SHP77 (cell line): ENCODE measurements at regions not wholly inside any gene's neighbourhood (a gene's known extent, or its start where the extent isn't known, plus 50 kb on each side); places are given as distances from the start of the nearest gene placed in this dataset.
"Not testable (repeated sequence)": the region's sequence is repeated elsewhere in the genome, so short reads cannot be mapped to it uniquely, and the experiment has no call there.

Experiments used
- DNase-seq, 2 experiments: peaks; one replicate each; lab custom pipeline; 2025; lab: John Stamatoyannopoulos, UW

- DNase-seq = not testable (repeated sequence)
Observed at GRCh38 chr10:78344257-78344656, 310.6 kb downstream of the RPS24 start.

- not testable (repeated sequence) for DNase-seq
Observed at GRCh38 chr10:78345515-78345914, 311.9 kb downstream of the RPS24 start.

DNA sequence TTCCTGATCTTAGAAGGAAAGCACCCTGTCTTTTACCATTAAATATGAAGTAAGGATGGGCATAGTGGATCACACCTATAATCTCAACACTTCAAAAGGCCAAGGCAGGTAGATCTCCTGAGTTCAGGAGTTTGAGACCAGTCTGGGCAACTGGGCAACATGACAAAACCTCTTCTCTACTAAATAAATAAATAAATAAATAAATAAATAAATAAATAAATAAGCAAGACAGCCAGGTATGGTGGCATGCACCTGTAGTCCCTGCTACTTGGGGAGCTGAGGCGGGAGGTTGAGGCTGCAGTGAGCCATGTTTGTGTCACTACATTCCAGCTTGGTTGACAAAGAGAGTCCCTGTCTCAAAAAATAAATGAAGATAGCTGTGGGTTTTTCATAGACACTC is 313.1 kb downstream of the RPS24 start:
- DNase-seq = no peak

DNA sequence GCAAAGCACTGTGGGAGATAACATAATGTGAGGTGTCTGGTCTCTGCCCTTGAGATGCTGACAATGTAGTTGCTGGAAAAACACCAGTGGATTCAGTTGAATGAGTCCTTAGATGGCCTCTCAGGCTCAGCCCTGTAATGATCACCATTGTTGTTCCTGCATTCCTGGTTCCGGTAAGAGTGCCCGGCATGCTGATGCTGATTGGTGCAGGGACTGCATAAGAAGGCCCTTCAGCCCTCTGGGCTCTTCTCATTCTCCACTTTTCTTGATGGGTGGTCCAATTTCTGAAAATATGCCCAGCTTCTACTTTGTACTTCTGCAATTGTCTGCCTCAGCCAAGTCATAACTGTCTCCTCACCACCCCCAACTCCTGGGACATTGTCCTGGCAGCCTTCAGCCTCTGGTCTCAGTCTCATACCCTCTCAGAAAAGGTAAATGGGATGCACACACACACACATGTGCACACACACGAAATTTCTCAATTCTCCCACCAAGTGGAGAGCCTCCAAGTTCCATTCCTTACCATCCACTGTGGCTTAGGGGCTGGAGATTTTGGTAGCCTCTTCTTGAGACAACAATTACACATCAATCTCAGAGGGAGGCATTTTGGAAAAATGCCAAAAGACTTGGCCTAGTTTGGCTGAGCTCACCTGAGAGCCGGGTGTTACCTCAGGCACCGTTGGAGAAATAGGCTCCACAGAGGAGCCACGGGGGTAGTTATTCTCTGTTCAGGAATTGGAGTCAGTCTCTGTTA is 314.9 kb downstream of the RPS24 start:
- DNase-seq = no peak

GRCh38 chr10:78349165-78349516 is 315.5 kb downstream of the RPS24 start:
- no peak for DNase-seq

GRCh38 chr10:78349911-78350663 is 316.4 kb downstream of the RPS24 start:
- DNase-seq = no peak

DNA sequence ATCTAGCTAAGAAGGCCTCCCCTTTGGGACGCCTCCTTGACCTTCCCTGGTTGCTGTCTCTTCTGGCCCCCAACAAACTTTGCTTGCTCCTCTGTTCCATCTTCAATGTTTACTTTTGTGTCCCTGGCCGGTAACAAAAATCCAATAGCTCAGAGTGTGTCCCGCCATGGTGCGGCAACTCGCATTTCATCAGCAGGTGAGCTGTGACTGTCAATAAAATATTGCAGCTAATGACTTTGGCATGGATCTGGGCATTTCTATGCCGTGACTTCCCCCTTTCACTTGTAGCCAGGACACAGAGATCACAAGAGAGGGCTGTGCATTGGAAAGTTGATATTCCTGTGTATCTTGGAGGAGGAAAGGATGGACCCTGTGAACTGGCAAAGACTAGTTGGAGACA is 317.6 kb downstream of the RPS24 start:
- DNase-seq = no peak

GRCh38 chr10:78351809-78352208 is 318.1 kb downstream of the RPS24 start:
- no peak for DNase-seq

DNA sequence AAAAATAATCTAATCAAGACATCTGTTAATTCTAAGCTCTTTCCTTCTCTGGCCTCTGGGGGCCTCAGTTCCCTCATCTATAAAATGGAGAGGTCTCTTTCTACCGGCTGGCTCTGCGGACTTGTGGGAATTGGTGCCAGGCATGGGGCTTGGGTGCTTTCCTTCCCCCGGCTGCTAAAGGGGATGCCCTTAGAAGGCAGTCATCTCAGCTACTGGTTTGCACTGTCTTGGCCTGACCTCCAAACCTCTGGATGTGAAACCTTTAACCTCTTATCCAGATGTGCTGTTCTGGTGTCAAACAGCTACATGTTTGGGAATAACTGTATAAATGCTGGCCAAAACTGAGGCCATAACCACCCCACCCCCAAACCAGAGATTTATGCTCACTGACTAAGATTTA is 320.0 kb downstream of the RPS24 start:
- no peak for DNase-seq

GRCh38 chr10:78354101-78354500 is 320.4 kb downstream of the RPS24 start:
- no peak for DNase-seq

DNA sequence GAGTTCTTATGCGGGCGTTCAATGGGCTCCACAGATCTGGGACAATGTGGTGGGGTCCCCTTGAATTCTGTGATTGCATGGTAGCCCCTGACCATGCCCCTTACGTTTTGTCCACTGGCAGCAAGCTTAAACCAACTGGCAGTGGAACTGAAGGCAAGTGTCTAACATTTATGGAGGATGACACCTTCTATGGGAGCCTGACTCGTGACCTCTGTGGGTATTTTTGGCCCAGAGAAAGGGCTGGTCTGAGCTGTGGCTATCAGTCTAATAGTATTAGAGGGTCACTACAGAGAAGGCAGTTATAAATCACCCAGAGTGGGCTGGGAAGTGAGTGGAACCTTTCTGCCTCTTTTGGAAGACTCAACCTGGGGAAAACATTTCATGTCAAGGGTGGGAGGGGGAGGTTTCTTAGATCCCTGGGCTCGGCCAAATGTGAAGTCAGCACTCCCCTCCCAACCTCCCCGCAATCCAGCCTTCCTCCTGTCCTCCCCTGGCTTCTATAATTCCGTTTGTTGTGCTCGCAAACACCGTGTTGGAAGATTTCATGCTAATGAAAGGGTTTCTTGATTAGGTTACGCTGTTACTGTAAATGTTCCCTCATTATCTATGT is 322.7 kb downstream of the RPS24 start:
- DNase-seq = no peak

- no peak for DNase-seq
Observed at GRCh38 chr10:78357141-78358063, 323.7 kb downstream of the RPS24 start.

GRCh38 chr10:78358351-78358750 is 324.7 kb downstream of the RPS24 start:
- no peak for DNase-seq

DNA sequence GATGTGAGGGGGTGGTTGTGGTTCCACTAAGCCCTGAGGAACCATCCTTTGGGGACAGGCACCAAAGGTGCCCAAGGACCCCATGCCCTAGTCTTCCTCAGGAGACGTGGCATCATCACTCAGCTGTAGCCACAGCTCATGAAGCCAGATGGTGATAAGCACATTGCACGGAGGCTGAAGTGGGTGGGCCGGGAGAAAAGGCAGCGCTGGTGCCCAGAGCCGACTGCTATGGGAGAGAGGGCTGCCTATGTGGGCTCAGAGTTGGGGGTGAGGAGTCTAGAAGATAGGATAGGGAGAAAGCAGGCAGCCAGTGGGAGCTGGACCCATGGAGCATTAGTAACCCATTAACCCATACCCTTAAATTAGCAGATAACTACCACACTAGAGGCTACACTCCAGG is 325.3 kb downstream of the RPS24 start:
- DNase-seq = no peak

GRCh38 chr10:78359640-78360091 is 326.0 kb downstream of the RPS24 start:
- DNase-seq = no peak

- DNase-seq = no peak
Observed at GRCh38 chr10:78360284-78360683, 326.6 kb downstream of the RPS24 start.

DNA sequence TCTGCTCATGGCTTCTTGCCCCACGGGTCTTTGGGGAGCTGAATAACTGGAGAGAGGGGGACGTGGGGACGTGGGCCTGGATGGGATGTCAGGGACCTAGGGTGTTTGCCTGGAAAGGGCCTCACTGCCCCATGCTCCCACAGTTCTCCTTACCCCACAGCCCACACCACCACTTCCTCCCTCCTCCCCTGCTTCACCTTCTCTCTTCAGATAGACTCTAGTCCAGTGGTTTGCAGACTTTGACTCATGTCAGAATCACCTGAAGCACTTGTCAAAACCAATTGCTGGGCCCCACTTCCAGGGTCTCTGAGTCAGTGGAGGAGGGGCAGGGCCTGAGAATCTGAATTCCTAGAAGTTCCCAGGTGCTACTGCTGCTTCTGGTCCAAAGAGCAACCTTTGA is 327.4 kb downstream of the RPS24 start:
- DNase-seq = no peak

- DNase-seq = no peak
Observed at GRCh38 chr10:78362406-78363022, 328.9 kb downstream of the RPS24 start.

GRCh38 chr10:78363190-78363589 is 329.5 kb downstream of the RPS24 start:
- DNase-seq = no peak

GRCh38 chr10:78365694-78366093 is 332.0 kb downstream of the RPS24 start:
- no peak for DNase-seq

DNA sequence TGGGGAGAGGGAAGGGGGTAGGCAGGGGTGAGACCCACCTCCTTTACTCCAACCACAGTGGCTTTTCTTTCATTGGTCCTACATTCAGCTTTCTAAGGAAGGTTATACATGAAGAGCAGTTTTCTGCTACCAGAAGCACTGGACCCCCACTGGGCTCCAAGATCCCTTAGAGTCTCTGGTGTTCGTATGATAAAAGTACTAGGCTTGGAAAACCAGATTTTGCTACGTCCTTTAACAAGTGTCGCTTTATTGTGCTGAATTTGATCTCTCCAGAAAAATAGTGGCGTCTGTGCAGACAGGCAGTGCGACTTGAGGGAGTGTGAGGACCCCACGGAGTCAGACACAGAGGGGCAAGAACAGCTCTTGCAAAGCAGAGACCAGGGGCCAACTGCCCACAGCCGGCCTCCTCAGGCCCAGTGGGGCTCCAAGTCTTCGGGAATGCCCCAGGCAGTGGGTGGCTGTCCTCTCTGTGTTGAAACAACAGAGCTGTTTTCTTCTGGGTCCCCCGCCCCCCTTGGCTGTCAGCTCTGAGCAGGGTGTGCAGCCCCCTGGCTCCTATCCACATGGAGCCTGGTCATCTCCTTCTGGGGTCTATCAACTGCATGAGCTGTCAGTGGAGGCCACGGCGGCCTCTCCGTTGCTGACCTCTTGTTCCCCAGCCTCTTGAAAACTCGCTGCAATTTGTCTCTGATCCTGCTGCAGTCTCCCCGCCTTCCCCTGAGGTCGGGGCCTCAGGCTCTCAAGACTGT is 333.2 kb downstream of the RPS24 start:
- no peak for DNase-seq
